GM23338 (cell line): ENCODE measurements at regions not wholly inside any gene's neighbourhood (a gene's known extent, or its start where the extent isn't known, plus 50 kb on each side); places are given as distances from the start of the nearest gene placed in this dataset.

ENCODE experiments used
- ATAC-seq: fragments of 200-7000 bp; cut with Tn5 transposase; 3 replicates; pipeline ENCODE4 v1.9.1; 2020
- DNase-seq: peaks from one replicate; pipeline ENCODE4 v3.0.0-alpha.2; 2015; ENCODE audit warnings: low spot score
- H2AFZ ChIP-seq: fragments of 200-600 bp; sonication (generic); 2 replicates; pipeline ENCODE4 v1.8.0; 2016; ENCODE audit warnings: antibody characterized with exemption, mild to moderate bottlenecking, moderate library complexity
- H3F3A ChIP-seq: fragments of 200-600 bp; sonication (generic); replicated peaks from 2 replicates; pipeline ENCODE4 v1.8.0; 2017; ENCODE audit warnings: antibody characterized with exemption, mixed run types, low read depth
- H3K27ac ChIP-seq: fragments of 200-600 bp; sonication (generic); 2 replicates; pipeline ENCODE4 v1.6.1; 2016; ENCODE audit warnings: low read depth
- H3K27me3 ChIP-seq: fragments of 200-600 bp; sonication (generic); 2 replicates; pipeline ENCODE4 v1.8.0; 2016; ENCODE audit warnings: mild to moderate bottlenecking, mixed run types, moderate library complexity; ENCODE audit not compliant: insufficient read depth
- H3K36me3 ChIP-seq: fragments of 200-600 bp; sonication (generic); 2 replicates; pipeline ENCODE4 v1.8.0; 2016; ENCODE audit warnings: mild to moderate bottlenecking; ENCODE audit not compliant: insufficient read depth
- H3K4me1 ChIP-seq: fragments of 200-600 bp; sonication (generic); 2 replicates; pipeline ENCODE4 v1.8.0; 2016; ENCODE audit warnings: mild to moderate bottlenecking, moderate library complexity; ENCODE audit not compliant: insufficient read depth
- H3K4me2 ChIP-seq: fragments of 200-600 bp; sonication (generic); 2 replicates; pipeline ENCODE4 v1.7.1; 2017; ENCODE audit warnings: mixed run types
- H3K4me3 ChIP-seq: fragments of 200-600 bp; sonication (generic); 2 replicates; pipeline ENCODE4 v1.6.1; 2016; ENCODE audit warnings: mixed run types
- H3K79me2 ChIP-seq: fragments of 200-600 bp; sonication (generic); replicated peaks from 2 replicates; pipeline ENCODE4 v1.8.0; 2017; ENCODE audit warnings: mild to moderate bottlenecking; ENCODE audit not compliant: insufficient read depth
- H3K9me2 ChIP-seq: fragments of 200-600 bp; sonication (generic); 2 replicates; pipeline ENCODE4 v1.8.0; 2017; ENCODE audit not compliant: insufficient read depth
- H4K20me1 ChIP-seq: fragments of 200-600 bp; sonication (generic); replicated peaks from 2 replicates; pipeline ENCODE4 v1.8.0; 2017; ENCODE audit warnings: mild to moderate bottlenecking; ENCODE audit not compliant: insufficient read depth
- H3K27ac Mint-ChIP-seq: 2 replicates; pipeline ENCODE4 v1.8.0; 2020; ENCODE audit warnings: inconsistent platforms, mild to moderate bottlenecking, moderate library complexity, mixed read lengths
- H3K27me3 Mint-ChIP-seq: 3 replicates; pipeline ENCODE4 v1.8.0; 2022; ENCODE audit warnings: low read depth, mild to moderate bottlenecking, moderate library complexity, mixed read lengths, inconsistent platforms; ENCODE audit not compliant: insufficient read depth, poor library complexity
- H3K36me3 Mint-ChIP-seq: 3 replicates; pipeline ENCODE4 v1.8.0; 2021; ENCODE audit warnings: low read depth, mild to moderate bottlenecking, inconsistent platforms, moderate library complexity, mixed read lengths
- H3K4me1 Mint-ChIP-seq: 3 replicates; pipeline ENCODE4 v1.8.0; 2020; ENCODE audit warnings: mild to moderate bottlenecking, inconsistent platforms, mixed read lengths
- H3K4me3 Mint-ChIP-seq: 3 replicates; pipeline ENCODE4 v1.8.0; 2021; ENCODE audit warnings: moderate library complexity, mild to moderate bottlenecking, inconsistent platforms, mixed read lengths
- H3K9me3 Mint-ChIP-seq: 3 replicates; pipeline ENCODE4 v1.8.0; 2020; ENCODE audit warnings: moderate library complexity, mild to moderate bottlenecking, inconsistent platforms, mixed read lengths
- NANOG ChIP-seq: IDR thresholded peaks from 2 replicates; pipeline ENCODE4 v1.6.1; 2016; ENCODE audit warnings: antibody characterized with exemption, borderline replicate concordance
- STAT1 ChIP-seq: IDR thresholded peaks from one replicate; pipeline ENCODE4 v1.6.1; 2016; ENCODE audit warnings: antibody characterized with exemption; ENCODE audit not compliant: unreplicated experiment
- ZNF331 ChIP-seq: fragments of 250-450 bp; sonication (Bioruptor Pico); IDR thresholded peaks from 2 replicates; pipeline ENCODE4 v1.5.0; 2020; ENCODE audit warnings: low read depth, mild to moderate bottlenecking, moderate library complexity
- TF ChIP-seq, protein P1 (sequence below): fragments of 250-450 bp; sonication (Bioruptor Pico); IDR thresholded peaks from 2 replicates; pipeline ENCODE4 v1.5.0; 2020; ENCODE audit warnings: mild to moderate bottlenecking, moderate library complexity
- TF ChIP-seq, protein P2 (sequence below): IDR thresholded peaks from one replicate; pipeline ENCODE4 v1.6.1; 2018; ENCODE audit warnings: antibody characterized with exemption; ENCODE audit not compliant: unreplicated experiment

DNA sequence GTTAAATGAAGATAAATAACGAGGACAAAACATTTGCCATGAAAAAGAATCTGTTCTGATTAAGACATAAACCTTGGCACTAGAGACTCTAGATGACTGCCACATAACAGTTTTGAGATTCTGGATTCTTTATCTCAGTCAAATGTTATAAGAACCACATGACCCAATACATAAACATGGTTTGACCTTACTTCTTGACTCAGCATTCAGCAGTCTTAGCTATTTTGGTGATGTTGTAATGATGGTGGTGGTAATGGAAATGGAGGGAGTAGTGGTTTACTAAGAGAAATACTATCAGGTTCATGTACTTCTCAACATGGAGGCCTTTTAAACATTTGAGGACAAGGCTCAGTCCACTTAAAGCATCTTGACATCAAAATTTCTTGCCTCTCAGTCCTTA lies 925.4 kb downstream of the CDH11 start (continued):
- TF ChIP-seq, protein P1, sequence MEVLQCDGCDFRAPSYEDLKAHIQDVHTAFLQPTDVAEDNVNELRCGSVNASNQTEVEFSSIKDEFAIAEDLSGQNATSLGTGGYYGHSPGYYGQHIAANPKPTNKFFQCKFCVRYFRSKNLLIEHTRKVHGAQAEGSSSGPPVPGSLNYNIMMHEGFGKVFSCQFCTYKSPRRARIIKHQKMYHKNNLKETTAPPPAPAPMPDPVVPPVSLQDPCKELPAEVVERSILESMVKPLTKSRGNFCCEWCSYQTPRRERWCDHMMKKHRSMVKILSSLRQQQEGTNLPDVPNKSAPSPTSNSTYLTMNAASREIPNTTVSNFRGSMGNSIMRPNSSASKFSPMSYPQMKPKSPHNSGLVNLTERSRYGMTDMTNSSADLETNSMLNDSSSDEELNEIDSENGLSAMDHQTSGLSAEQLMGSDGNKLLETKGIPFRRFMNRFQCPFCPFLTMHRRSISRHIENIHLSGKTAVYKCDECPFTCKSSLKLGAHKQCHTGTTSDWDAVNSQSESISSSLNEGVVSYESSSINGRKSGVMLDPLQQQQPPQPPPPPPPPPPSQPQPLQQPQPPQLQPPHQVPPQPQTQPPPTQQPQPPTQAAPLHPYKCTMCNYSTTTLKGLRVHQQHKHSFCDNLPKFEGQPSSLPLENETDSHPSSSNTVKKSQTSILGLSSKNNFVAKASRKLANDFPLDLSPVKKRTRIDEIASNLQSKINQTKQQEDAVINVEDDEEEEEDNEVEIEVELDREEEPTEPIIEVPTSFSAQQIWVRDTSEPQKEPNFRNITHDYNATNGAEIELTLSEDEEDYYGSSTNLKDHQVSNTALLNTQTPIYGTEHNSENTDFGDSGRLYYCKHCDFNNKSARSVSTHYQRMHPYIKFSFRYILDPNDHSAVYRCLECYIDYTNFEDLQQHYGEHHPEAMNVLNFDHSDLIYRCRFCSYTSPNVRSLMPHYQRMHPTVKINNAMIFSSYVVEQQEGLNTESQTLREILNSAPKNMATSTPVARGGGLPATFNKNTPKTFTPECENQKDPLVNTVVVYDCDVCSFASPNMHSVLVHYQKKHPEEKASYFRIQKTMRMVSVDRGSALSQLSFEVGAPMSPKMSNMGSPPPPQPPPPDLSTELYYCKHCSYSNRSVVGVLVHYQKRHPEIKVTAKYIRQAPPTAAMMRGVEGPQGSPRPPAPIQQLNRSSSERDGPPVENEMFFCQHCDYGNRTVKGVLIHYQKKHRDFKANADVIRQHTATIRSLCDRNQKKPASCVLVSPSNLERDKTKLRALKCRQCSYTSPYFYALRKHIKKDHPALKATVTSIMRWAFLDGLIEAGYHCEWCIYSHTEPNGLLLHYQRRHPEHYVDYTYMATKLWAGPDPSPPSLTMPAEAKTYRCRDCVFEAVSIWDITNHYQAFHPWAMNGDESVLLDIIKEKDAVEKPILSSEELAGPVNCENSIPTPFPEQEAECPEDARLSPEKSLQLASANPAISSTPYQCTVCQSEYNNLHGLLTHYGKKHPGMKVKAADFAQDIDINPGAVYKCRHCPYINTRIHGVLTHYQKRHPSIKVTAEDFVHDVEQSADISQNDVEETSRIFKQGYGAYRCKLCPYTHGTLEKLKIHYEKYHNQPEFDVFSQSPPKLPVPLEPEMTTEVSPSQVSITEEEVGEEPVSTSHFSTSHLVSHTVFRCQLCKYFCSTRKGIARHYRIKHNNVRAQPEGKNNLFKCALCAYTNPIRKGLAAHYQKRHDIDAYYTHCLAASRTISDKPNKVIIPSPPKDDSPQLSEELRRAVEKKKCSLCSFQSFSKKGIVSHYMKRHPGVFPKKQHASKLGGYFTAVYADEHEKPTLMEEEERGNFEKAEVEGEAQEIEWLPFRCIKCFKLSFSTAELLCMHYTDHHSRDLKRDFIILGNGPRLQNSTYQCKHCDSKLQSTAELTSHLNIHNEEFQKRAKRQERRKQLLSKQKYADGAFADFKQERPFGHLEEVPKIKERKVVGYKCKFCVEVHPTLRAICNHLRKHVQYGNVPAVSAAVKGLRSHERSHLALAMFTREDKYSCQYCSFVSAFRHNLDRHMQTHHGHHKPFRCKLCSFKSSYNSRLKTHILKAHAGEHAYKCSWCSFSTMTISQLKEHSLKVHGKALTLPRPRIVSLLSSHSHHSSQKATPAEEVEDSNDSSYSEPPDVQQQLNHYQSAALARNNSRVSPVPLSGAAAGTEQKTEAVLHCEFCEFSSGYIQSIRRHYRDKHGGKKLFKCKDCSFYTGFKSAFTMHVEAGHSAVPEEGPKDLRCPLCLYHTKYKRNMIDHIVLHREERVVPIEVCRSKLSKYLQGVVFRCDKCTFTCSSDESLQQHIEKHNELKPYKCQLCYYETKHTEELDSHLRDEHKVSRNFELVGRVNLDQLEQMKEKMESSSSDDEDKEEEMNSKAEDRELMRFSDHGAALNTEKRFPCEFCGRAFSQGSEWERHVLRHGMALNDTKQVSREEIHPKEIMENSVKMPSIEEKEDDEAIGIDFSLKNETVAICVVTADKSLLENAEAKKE: no peak
- TF ChIP-seq STAT1: no peak

DNA sequence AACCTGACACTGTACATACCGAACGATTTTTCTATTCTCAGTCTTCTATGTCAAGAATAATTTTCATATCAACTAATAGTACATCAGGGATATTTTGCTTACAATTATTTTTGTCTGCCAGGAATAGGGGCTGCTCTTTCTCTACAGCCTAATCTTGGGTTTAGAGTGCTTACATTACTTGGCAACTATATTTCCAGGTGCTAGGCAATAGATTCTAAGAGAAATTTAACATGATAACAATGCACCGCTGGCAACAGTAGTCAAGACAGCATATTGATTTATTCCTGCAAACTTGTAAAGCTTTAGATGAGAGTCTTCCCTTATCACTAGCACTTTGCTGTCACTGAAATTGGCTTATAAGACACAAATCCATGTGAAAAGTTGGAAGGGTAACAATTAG lies 935.9 kb downstream of the CDH11 start:
- H3K9me3 Mint-ChIP-seq: no peaks in the 10 kb centered on the region
- TF ChIP-seq NANOG: no peak
- no peak for TF ChIP-seq ZNF331
- TF ChIP-seq, protein P2, sequence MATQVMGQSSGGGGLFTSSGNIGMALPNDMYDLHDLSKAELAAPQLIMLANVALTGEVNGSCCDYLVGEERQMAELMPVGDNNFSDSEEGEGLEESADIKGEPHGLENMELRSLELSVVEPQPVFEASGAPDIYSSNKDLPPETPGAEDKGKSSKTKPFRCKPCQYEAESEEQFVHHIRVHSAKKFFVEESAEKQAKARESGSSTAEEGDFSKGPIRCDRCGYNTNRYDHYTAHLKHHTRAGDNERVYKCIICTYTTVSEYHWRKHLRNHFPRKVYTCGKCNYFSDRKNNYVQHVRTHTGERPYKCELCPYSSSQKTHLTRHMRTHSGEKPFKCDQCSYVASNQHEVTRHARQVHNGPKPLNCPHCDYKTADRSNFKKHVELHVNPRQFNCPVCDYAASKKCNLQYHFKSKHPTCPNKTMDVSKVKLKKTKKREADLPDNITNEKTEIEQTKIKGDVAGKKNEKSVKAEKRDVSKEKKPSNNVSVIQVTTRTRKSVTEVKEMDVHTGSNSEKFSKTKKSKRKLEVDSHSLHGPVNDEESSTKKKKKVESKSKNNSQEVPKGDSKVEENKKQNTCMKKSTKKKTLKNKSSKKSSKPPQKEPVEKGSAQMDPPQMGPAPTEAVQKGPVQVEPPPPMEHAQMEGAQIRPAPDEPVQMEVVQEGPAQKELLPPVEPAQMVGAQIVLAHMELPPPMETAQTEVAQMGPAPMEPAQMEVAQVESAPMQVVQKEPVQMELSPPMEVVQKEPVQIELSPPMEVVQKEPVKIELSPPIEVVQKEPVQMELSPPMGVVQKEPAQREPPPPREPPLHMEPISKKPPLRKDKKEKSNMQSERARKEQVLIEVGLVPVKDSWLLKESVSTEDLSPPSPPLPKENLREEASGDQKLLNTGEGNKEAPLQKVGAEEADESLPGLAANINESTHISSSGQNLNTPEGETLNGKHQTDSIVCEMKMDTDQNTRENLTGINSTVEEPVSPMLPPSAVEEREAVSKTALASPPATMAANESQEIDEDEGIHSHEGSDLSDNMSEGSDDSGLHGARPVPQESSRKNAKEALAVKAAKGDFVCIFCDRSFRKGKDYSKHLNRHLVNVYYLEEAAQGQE: no peak
- Histone ChIP-seq H3K79me2 (no peaks in the 10 kb centered on the region), H3K27ac (no peak overlapping the region), H3K9me2 (no peaks in the 10 kb centered on the region), H3K4me3 (no peak overlapping the region), H3K4me1 (no peaks in the 10 kb centered on the region), H2AFZ (no peak overlapping the region), H3K36me3 (no peaks in the 10 kb centered on the region), H3K4me2 (no peak overlapping the region), H3K27me3 (no peaks in the 10 kb centered on the region), H4K20me1 (no peaks in the 10 kb centered on the region), H3F3A (no peaks in the 10 kb centered on the region)
- H3K27me3 Mint-ChIP-seq: no peaks in the 10 kb centered on the region
- DNase-seq (no peak), ATAC-seq (no peak)
- no peak overlapping the region for H3K27ac Mint-ChIP-seq
- no peak overlapping the region for H3K4me3 Mint-ChIP-seq
- peaks cover 5% of the 10 kb centered on the region; the same call in 1 of the 3 replicates for H3K4me1 Mint-ChIP-seq
- H3K36me3 Mint-ChIP-seq: no peaks in the 10 kb centered on the region
